ENCODE measurements at regions not wholly inside any gene's neighbourhood (a gene's known extent, or its start where the extent isn't known, plus 50 kb on each side); places are given as distances from the start of the nearest gene placed in this dataset.

DNA sequence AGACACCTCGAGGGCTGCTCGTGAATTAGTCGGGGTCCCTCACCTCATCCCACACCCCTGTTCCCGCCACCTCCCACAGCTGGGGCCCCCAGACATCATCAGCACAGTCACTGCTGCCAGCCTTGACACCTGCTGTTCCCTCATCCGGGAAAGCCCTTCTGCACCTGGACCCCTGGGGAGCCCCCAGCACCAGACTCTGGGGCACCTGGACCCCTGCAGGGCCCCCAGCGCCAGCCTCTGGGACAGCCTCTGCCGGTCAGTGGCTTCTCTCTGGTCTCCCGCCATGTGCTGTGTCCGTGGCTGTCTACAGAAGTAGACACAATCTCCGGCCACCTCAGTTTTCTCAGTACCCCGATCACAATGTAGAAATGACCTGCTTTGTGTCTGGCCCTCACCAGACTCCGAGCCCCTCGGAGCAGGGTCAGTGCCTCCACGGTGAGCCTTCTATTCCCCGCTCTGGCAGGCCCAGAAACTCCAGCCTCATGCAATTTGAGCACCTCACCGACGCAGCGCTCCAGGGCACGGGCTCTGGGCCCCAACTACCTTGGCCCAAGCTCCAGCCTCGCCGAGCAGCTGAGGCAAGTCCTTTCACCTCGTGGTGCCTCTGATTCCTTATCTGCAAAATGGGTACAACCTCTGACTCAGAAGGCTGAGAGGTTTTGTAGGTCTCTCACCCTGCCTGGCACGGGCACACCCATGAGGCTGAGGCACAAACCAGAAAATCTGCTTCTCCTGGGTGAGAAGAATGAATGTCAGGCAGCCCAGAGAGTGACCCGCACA lies 84.7 kb downstream of the RIPK4 start:
- H3K27me3 ChIP-seq (ENCODE audit: control insufficient read depth in 1 of 2, insufficient read depth in 2 of 2, low read length in 2 of 2) = peaks cover 4 to 32% of the 10 kb centered on the region in 2 experiments; a peak in 4 of 5 replicates
- ATAC-seq (no peak), DNase-seq (ENCODE audit: low spot score) (no peak), FAIRE-seq (no peak)
- TF ChIP-seq ZNF629 (CRISPR knock-in tag; conservative IDR thresholded peaks at IDR 0.05) = peak; percentile 65
- TF ChIP-seq, protein P1, sequence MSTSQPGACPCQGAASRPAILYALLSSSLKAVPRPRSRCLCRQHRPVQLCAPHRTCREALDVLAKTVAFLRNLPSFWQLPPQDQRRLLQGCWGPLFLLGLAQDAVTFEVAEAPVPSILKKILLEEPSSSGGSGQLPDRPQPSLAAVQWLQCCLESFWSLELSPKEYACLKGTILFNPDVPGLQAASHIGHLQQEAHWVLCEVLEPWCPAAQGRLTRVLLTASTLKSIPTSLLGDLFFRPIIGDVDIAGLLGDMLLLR (CRISPR knock-in tag; IDR thresholded peaks at IDR 0.05) = no peak
- H3K9me3 ChIP-seq (ENCODE audit: low read length) = no peaks in the 10 kb centered on the region
- no TSS peak for BruUV-seq (replicated peaks)
- no peak overlapping the region for H3K4me2 ChIP-seq (ENCODE audit: low read depth, low read length)
- no peaks in the 10 kb centered on the region for H3K36me3 ChIP-seq (replicated peaks in 1 of 2; ENCODE audit: control insufficient read depth in 1 of 2, insufficient read depth in 2 of 2, low read length in 2 of 2)
- in situ Hi-C loops (cut with HindIII; ENCODE audit: extremely low pct_ligation_motif_present, low pct_unique_long_range_greater_than_20kb) (no loop called here), intact Hi-C loops (cut with micrococcal nuclease; ENCODE audit: unreplicated experiment) (no loop called here)
- H3K4me1 ChIP-seq (ENCODE audit: insufficient read depth, low read length) = peaks cover 83% of the 10 kb centered on the region
- CTCF ChIA-PET (ENCODE audit: low intra/inter-chr PET ratio, low total read pairs) = no interaction called here
- POLR2A ChIA-PET = no interaction called here
- no peaks in the 10 kb centered on the region for H4K20me1 ChIP-seq (ENCODE audit: insufficient read depth, low read length)
- 58% methylated on average over 15 of the region's 24 CpGs for WGBS (ENCODE audit: low lambda C conversion rate)
- H2AFZ ChIP-seq (ENCODE audit: low read length) = no peak overlapping the region
- H3K79me2 ChIP-seq (ENCODE audit: insufficient read depth, low read length) = no peaks in the 10 kb centered on the region
- H3K27ac ChIP-seq (ENCODE audit: extremely low read length, insufficient read depth, low read length) = no peak overlapping the region
- H3K4me3 ChIP-seq (replicated peaks in 1 of 3; ENCODE audit: insufficient read depth in 1 of 3, low read depth in 2 of 3, low read length in 3 of 3) = no peak overlapping the region
- H3K9ac ChIP-seq (ENCODE audit: insufficient read depth, low read depth, low read length) = no peak overlapping the region

GRCh38 chr21:41681348-41681801 lies 85.5 kb downstream of the RIPK4 start:
- Histone ChIP-seq H3K27me3 (ENCODE audit: control insufficient read depth in 1 of 2, insufficient read depth in 2 of 2, low read length in 2 of 2) (peaks cover 4 to 32% of the 10 kb centered on the region in 2 experiments; a peak in 4 of 5 replicates), H3K4me2 (ENCODE audit: low read depth, low read length) (no peak overlapping the region; the same call in 1 of the 2 replicates)
- TF ChIP-seq FOXM1 (CRISPR knock-in tag; IDR thresholded peaks at IDR 0.05) (no peak), SNAPC2 (CRISPR knock-in tag; IDR thresholded peaks at IDR 0.05) (no peak), GPN1 (CRISPR knock-in tag; IDR thresholded peaks at IDR 0.05; ENCODE audit: borderline replicate concordance) (no peak), ISX (CRISPR knock-in tag; conservative IDR thresholded peaks at IDR 0.05) (no peak), ARNTL (CRISPR knock-in tag; IDR thresholded peaks at IDR 0.05) (no peak), ZNF766 (CRISPR knock-in tag; IDR thresholded peaks at IDR 0.05; ENCODE audit: borderline replicate concordance) (no peak), ZNF552 (CRISPR knock-in tag; IDR thresholded peaks at IDR 0.05; ENCODE audit: borderline replicate concordance) (no peak), MAF1 (CRISPR knock-in tag; IDR thresholded peaks at IDR 0.05; ENCODE audit: borderline replicate concordance) (no peak), ZNF205 (CRISPR knock-in tag; IDR thresholded peaks at IDR 0.05) (no peak)
- TF ChIP-seq, protein P2, sequence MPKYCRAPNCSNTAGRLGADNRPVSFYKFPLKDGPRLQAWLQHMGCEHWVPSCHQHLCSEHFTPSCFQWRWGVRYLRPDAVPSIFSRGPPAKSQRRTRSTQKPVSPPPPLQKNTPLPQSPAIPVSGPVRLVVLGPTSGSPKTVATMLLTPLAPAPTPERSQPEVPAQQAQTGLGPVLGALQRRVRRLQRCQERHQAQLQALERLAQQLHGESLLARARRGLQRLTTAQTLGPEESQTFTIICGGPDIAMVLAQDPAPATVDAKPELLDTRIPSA (CRISPR knock-in tag; IDR thresholded peaks at IDR 0.05; ENCODE audit: borderline replicate concordance) = no peak

More at GRCh38 chr21:41681348-41681801, 85.5 kb downstream of the RIPK4 start:
- Histone ChIP-seq H3K79me2 (ENCODE audit: insufficient read depth, low read length) (no peaks in the 10 kb centered on the region), H4K20me1 (ENCODE audit: insufficient read depth, low read length) (no peaks in the 10 kb centered on the region), H3K9ac (ENCODE audit: insufficient read depth, low read depth, low read length) (no peak overlapping the region), H3K9me3 (ENCODE audit: low read length) (no peaks in the 10 kb centered on the region), H2AFZ (ENCODE audit: low read length) (no peak overlapping the region), H3K36me3 (replicated peaks in 1 of 2; ENCODE audit: control insufficient read depth in 1 of 2, insufficient read depth in 2 of 2, low read length in 2 of 2) (no peaks in the 10 kb centered on the region), H3K27ac (ENCODE audit: extremely low read length, insufficient read depth, low read length) (no peak overlapping the region), H3K4me3 (replicated peaks in 1 of 3; ENCODE audit: insufficient read depth in 1 of 3, low read depth in 2 of 3, low read length in 3 of 3) (no peak overlapping the region), H3K4me1 (ENCODE audit: insufficient read depth, low read length) (peaks cover 76% of the 10 kb centered on the region)
- in situ Hi-C loops (cut with HindIII; ENCODE audit: extremely low pct_ligation_motif_present, low pct_unique_long_range_greater_than_20kb) = no loop called here
- FAIRE-seq (no peak), DNase-seq (ENCODE audit: low spot score) (no peak), ATAC-seq (no peak)
- BruUV-seq (replicated peaks) = no TSS peak
- WGBS (ENCODE audit: low lambda C conversion rate) = 59% methylated on average over 18 of the region's 20 CpGs
- ChIA-PET CTCF (ENCODE audit: low intra/inter-chr PET ratio, low total read pairs) (no interaction called here), POLR2A (no interaction called here)
- intact Hi-C loops (cut with micrococcal nuclease; ENCODE audit: unreplicated experiment) = no loop called here

Data from HepG2 (cell line).